ENCODE measurements at regions not wholly inside any gene's neighbourhood (a gene's known extent, or its start where the extent isn't known, plus 50 kb on each side); places are given as distances from the start of the nearest gene placed in this dataset.
A peak's percentile ranks its signal among the peaks of the same experiment; 100 is the strongest.
"Not testable (repeated sequence)": the region's sequence is repeated elsewhere in the genome, so short reads cannot be mapped to it uniquely, and the experiment has no call there.

GRCh38 chr14:26655128-26655527 lies 57.3 kb upstream of the NOVA1 start:
- DNase-seq = no peak

GRCh38 chr14:26663506-26663905 lies 65.7 kb upstream of the NOVA1 start:
- no peak for DNase-seq

GRCh38 chr14:26678732-26679420 lies 81.0 kb upstream of the NOVA1 start:
- DNase-seq = not testable (repeated sequence)

- no peak for DNase-seq
These were observed 87.6 kb upstream of the NOVA1 start for GRCh38 chr14:26685401-26685800.

- DNase-seq = no peak
These were observed 89.5 kb upstream of the NOVA1 start for GRCh38 chr14:26687301-26687837.

GRCh38 chr14:26694521-26694920 lies 96.7 kb upstream of the NOVA1 start:
- no peak for DNase-seq

- no peak for DNase-seq
These were observed 104.9 kb upstream of the NOVA1 start for GRCh38 chr14:26702721-26703230.

GRCh38 chr14:26703686-26704366 lies 106.0 kb upstream of the NOVA1 start:
- DNase-seq = no peak

GRCh38 chr14:26707234-26707633 lies 109.4 kb upstream of the NOVA1 start:
- DNase-seq = no peak

- DNase-seq = peak; percentile 48
These were observed 111.2 kb upstream of the NOVA1 start for GRCh38 chr14:26709019-26709418.

- DNase-seq = peak; percentile 57
These were observed 121.7 kb upstream of the NOVA1 start for GRCh38 chr14:26719514-26719913.

GRCh38 chr14:26722258-26722657 lies 124.4 kb upstream of the NOVA1 start:
- no peak for DNase-seq

GRCh38 chr14:26729851-26730250 lies 132.0 kb upstream of the NOVA1 start:
- DNase-seq = peak; percentile 83

GRCh38 chr14:26730929-26731618 lies 133.2 kb upstream of the NOVA1 start:
- peak; percentile 10 for DNase-seq

- no peak for DNase-seq
These were observed 138.0 kb upstream of the NOVA1 start for GRCh38 chr14:26735811-26736210.

GRCh38 chr14:26738571-26738970 lies 140.7 kb upstream of the NOVA1 start:
- no peak for DNase-seq

- DNase-seq = no peak
These were observed 143.9 kb upstream of the NOVA1 start for GRCh38 chr14:26741711-26742212.

- no peak for DNase-seq
These were observed 145.5 kb upstream of the NOVA1 start for GRCh38 chr14:26743284-26743683.

- no peak for DNase-seq
These were observed 147.1 kb upstream of the NOVA1 start for GRCh38 chr14:26744903-26745302.

GRCh38 chr14:26761532-26761931 lies 163.7 kb upstream of the NOVA1 start:
- DNase-seq = no peak

GRCh38 chr14:26765301-26765700 lies 167.5 kb upstream of the NOVA1 start:
- no peak for DNase-seq

- DNase-seq = peak; percentile 92
These were observed 168.1 kb upstream of the NOVA1 start for GRCh38 chr14:26765768-26766520.

Measured in fibroblast of skin of abdomen (primary cell).